Medulla oblongata (tissue), 1 donor: ENCODE measurements at regions not wholly inside any gene's neighbourhood (a gene's known extent, or its start where the extent isn't known, plus 50 kb on each side); places are given as distances from the start of the nearest gene placed in this dataset.

Experiments used
- DNase-seq: peaks from one replicate; pipeline ENCODE4 v3.0.0-alpha.2; 2015; ENCODE audit errors: extremely low spot score

GRCh38 chr4:177047851-177048174, 255.1 kb upstream of the VEGFC start:
- peak; percentile 27 for DNase-seq

- no peak for DNase-seq
Observed at GRCh38 chr4:177051473-177052060, 258.1 kb upstream of the NEIL3 start.

- DNase-seq: no peak
Observed at GRCh38 chr4:177052211-177052934, 257.3 kb upstream of the NEIL3 start.

- no peak for DNase-seq
Observed at GRCh38 chr4:177057186-177057585, 252.5 kb upstream of the NEIL3 start.

- no peak for DNase-seq
Observed at GRCh38 chr4:177064116-177064515, 245.6 kb upstream of the NEIL3 start.

GRCh38 chr4:177064729-177065394, 244.8 kb upstream of the NEIL3 start:
- DNase-seq: no peak

GRCh38 chr4:177066746-177067145, 242.9 kb upstream of the NEIL3 start:
- no peak for DNase-seq

- no peak for DNase-seq
Observed at GRCh38 chr4:177070533-177071058, 239.1 kb upstream of the NEIL3 start.

GRCh38 chr4:177077095-177077971, 232.3 kb upstream of the NEIL3 start:
- DNase-seq: no peak

GRCh38 chr4:177079327-177079726, 230.3 kb upstream of the NEIL3 start:
- no peak for DNase-seq

GRCh38 chr4:177080388-177080787, 229.3 kb upstream of the NEIL3 start:
- DNase-seq: no peak

- no peak for DNase-seq
Observed at GRCh38 chr4:177087060-177087459, 222.6 kb upstream of the NEIL3 start.

- no peak for DNase-seq
Observed at GRCh38 chr4:177087499-177087898, 222.2 kb upstream of the NEIL3 start.

GRCh38 chr4:177091515-177091914, 218.2 kb upstream of the NEIL3 start:
- no peak for DNase-seq

- no peak for DNase-seq
Observed at GRCh38 chr4:177092807-177093206, 216.9 kb upstream of the NEIL3 start.

GRCh38 chr4:177093964-177094363, 215.7 kb upstream of the NEIL3 start:
- no peak for DNase-seq

GRCh38 chr4:177097291-177097690, 212.4 kb upstream of the NEIL3 start:
- no peak for DNase-seq

- no peak for DNase-seq
Observed at GRCh38 chr4:177099211-177099610, 210.5 kb upstream of the NEIL3 start.

GRCh38 chr4:177100307-177100706, 209.4 kb upstream of the NEIL3 start:
- no peak for DNase-seq

- DNase-seq: no peak
Observed at GRCh38 chr4:177103619-177104018, 206.1 kb upstream of the NEIL3 start.

GRCh38 chr4:177105536-177105935, 204.1 kb upstream of the NEIL3 start:
- no peak for DNase-seq

- DNase-seq: no peak
Observed at GRCh38 chr4:177107288-177107921, 202.3 kb upstream of the NEIL3 start.
